ENCODE measurements at regions not wholly inside any gene's neighbourhood (a gene's known extent, or its start where the extent isn't known, plus 50 kb on each side); places are given as distances from the start of the nearest gene placed in this dataset.

DNA sequence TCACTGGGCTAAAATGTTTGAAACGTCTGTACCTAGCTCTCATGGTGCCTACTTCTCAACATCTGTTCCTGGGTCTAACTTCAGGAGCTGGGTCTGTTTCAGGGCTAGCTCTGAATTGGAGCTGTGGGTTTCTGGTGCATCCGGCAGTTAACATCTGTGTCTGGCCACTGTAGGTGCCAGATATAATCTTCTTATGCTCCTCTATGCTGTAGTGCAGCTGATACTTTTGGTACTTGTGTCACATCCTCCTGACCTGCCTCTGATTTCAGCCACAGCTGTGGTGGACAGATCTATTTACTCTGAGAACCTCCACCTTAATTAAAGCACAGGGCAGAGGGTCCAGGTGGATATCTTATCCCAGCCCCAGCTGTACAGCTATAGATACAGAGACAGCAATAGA, 496.5 kb upstream of the CDH11 start:
- TF ChIP-seq, protein P1, sequence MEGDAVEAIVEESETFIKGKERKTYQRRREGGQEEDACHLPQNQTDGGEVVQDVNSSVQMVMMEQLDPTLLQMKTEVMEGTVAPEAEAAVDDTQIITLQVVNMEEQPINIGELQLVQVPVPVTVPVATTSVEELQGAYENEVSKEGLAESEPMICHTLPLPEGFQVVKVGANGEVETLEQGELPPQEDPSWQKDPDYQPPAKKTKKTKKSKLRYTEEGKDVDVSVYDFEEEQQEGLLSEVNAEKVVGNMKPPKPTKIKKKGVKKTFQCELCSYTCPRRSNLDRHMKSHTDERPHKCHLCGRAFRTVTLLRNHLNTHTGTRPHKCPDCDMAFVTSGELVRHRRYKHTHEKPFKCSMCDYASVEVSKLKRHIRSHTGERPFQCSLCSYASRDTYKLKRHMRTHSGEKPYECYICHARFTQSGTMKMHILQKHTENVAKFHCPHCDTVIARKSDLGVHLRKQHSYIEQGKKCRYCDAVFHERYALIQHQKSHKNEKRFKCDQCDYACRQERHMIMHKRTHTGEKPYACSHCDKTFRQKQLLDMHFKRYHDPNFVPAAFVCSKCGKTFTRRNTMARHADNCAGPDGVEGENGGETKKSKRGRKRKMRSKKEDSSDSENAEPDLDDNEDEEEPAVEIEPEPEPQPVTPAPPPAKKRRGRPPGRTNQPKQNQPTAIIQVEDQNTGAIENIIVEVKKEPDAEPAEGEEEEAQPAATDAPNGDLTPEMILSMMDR (IDR thresholded peaks at IDR 0.05), result no peak
- no peak for TF ChIP-seq POLR2A (IDR thresholded peaks at IDR 0.05)

Measured in uterus (tissue), 2 donors.